ENCODE measurements at regions not wholly inside any gene's neighbourhood (a gene's known extent, or its start where the extent isn't known, plus 50 kb on each side); places are given as distances from the start of the nearest gene placed in this dataset.

DNA sequence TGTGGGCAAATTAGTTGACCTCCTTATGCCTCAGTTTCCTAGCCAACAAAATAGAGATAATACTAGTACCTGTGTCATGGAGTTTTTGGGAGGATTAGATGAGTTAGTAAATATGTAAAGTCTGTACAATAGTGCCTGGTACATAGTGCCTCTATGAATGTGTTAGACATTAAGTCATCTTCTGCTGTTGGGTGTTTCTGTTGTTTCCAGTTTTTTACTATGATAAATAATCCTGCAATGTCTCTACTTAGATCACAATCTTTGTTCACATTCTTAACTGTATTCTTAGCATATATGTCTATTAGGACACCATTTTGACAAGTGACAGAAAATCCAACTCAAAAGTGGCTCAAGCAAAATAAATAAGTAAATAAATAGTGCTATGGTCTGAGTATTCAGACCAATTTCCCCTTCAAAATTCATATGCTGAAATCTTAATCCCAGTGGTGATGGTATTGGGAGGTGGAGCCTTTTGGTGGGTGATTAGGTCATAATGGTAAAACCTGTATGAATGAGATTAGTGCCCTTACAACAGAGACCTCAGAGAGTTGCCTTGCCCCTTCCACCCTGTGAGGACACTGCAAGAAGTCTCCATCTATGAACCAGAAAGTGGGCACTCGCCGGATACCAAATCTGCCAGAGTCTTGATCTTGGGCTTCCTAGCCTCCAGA, 84.3 kb downstream of the DIRAS3 start:
- H4K20me1 ChIP-seq (ENCODE audit: insufficient read depth, low read length): no peaks in the 10 kb centered on the region
- TF ChIP-seq, protein P1, sequence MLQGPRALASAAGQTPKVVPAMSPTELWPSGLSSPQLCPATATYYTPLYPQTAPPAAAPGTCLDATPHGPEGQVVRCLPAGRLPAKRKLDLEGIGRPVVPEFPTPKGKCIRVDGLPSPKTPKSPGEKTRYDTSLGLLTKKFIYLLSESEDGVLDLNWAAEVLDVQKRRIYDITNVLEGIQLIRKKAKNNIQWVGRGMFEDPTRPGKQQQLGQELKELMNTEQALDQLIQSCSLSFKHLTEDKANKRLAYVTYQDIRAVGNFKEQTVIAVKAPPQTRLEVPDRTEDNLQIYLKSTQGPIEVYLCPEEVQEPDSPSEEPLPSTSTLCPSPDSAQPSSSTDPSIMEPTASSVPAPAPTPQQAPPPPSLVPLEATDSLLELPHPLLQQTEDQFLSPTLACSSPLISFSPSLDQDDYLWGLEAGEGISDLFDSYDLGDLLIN (CRISPR knock-in tag; IDR thresholded peaks at IDR 0.05; ENCODE audit: borderline replicate concordance): no peak
- TF ChIP-seq CENPT (CRISPR knock-in tag; IDR thresholded peaks at IDR 0.05; ENCODE audit: low read depth) (no peak), ZNF713 (CRISPR knock-in tag; IDR thresholded peaks at IDR 0.05) (no peak), JUNB (CRISPR knock-in tag; IDR thresholded peaks at IDR 0.05; ENCODE audit: borderline replicate concordance) (no peak), TAF15 (IDR thresholded peaks at IDR 0.05; ENCODE audit: low read depth, low read length, poor library complexity, severe bottlenecking) (no peak), SNRNP70 (IDR thresholded peaks at IDR 0.05; ENCODE audit: low read depth, low read length) (no peak), ZNF557 (CRISPR knock-in tag; IDR thresholded peaks at IDR 0.05) (no peak), NCOA2 (CRISPR knock-in tag; IDR thresholded peaks at IDR 0.05) (no peak)
- TF ChIP-seq, protein P2, sequence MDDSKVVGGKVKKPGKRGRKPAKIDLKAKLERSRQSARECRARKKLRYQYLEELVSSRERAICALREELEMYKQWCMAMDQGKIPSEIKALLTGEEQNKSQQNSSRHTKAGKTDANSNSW (CRISPR knock-in tag; IDR thresholded peaks at IDR 0.05; ENCODE audit: borderline replicate concordance): no peak
- H2AFZ ChIP-seq (ENCODE audit: low read length): no peak overlapping the region
- no peaks in the 10 kb centered on the region for H3K79me2 ChIP-seq (ENCODE audit: insufficient read depth, low read length)
- intact Hi-C loops (cut with micrococcal nuclease; ENCODE audit: unreplicated experiment) (no loop called here), in situ Hi-C loops (cut with HindIII; ENCODE audit: extremely low pct_ligation_motif_present, low pct_unique_long_range_greater_than_20kb) (no loop called here)
- H3K4me1 ChIP-seq (ENCODE audit: insufficient read depth, low read length): no peaks in the 10 kb centered on the region
- no peak for ATAC-seq
- no peak for FAIRE-seq
- H3K4me3 ChIP-seq (replicated peaks in 1 of 3; ENCODE audit: insufficient read depth in 1 of 3, low read depth in 2 of 3, low read length in 3 of 3): no peak overlapping the region
- H3K27me3 ChIP-seq (ENCODE audit: control insufficient read depth in 1 of 2, insufficient read depth in 2 of 2, low read length in 2 of 2): no peaks in the 10 kb centered on the region
- H3K27ac ChIP-seq (ENCODE audit: extremely low read length, insufficient read depth, low read length): no peak overlapping the region
- no peaks in the 10 kb centered on the region for H3K36me3 ChIP-seq (replicated peaks in 1 of 2; ENCODE audit: control insufficient read depth in 1 of 2, insufficient read depth in 2 of 2, low read length in 2 of 2)
- BruUV-seq (replicated peaks): no TSS peak
- 0 out of 2 replicates have a peak, but pooled peaks cover 10% of the 10 kb centered on the region for H3K9me3 ChIP-seq (ENCODE audit: low read length)
- CTCF ChIA-PET (ENCODE audit: low intra/inter-chr PET ratio, low total read pairs): no interaction called here
- 23% methylated on average over 2 of the region's 2 CpGs for WGBS (ENCODE audit: low lambda C conversion rate)
- H3K4me2 ChIP-seq (ENCODE audit: low read depth, low read length): no peak overlapping the region
- no peak for DNase-seq (ENCODE audit: low spot score)
- no peak overlapping the region for H3K9ac ChIP-seq (ENCODE audit: insufficient read depth, low read depth, low read length)
- POLR2A ChIA-PET: no interaction called here
